ENCODE measurements at regions not wholly inside any gene's neighbourhood (a gene's known extent, or its start where the extent isn't known, plus 50 kb on each side); places are given as distances from the start of the nearest gene placed in this dataset.

GRCh38 chr5:158525663-158526062 is 574.1 kb downstream of the EBF1 start:
- TF ChIP-seq, protein P1, sequence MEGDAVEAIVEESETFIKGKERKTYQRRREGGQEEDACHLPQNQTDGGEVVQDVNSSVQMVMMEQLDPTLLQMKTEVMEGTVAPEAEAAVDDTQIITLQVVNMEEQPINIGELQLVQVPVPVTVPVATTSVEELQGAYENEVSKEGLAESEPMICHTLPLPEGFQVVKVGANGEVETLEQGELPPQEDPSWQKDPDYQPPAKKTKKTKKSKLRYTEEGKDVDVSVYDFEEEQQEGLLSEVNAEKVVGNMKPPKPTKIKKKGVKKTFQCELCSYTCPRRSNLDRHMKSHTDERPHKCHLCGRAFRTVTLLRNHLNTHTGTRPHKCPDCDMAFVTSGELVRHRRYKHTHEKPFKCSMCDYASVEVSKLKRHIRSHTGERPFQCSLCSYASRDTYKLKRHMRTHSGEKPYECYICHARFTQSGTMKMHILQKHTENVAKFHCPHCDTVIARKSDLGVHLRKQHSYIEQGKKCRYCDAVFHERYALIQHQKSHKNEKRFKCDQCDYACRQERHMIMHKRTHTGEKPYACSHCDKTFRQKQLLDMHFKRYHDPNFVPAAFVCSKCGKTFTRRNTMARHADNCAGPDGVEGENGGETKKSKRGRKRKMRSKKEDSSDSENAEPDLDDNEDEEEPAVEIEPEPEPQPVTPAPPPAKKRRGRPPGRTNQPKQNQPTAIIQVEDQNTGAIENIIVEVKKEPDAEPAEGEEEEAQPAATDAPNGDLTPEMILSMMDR (IDR thresholded peaks at IDR 0.05) = no peak
- no peak for TF ChIP-seq POLR2A (IDR thresholded peaks at IDR 0.05)

DNA sequence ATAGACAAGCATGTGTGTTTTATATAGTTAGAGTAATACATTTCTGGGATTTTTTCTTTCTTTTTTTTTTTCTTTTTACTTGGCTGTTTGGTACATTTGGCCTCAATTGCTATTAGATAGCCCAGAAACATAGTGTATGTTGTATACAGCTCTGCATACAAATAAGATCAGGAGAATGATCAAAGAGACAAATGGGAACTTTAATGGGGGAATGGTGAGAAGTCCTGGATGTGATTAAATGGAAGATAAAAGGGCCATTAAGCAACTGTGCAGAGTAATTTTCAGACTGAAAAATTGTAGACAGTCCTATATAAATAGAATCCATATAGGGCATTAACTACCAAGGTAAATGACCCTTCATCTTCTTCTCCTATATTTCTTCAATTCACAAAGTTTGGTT is 575.6 kb downstream of the EBF1 start:
- TF ChIP-seq POLR2A (IDR thresholded peaks at IDR 0.05) = no peak
- TF ChIP-seq, protein P1 (IDR thresholded peaks at IDR 0.05) = no peak
- no peak for DNase-seq (ENCODE audit: low spot score in 2 of 2)
- intact Hi-C loops (cut with DNase I; ENCODE audit: low total_unique reads) = no loop called here
- H3K4me3 ChIP-seq (ENCODE audit: low read depth, poor library complexity, severe bottlenecking) = no peak overlapping the region

More at GRCh38 chr5:158525663-158526062, 574.1 kb downstream of the EBF1 start:
- intact Hi-C loops (cut with DNase I; ENCODE audit: low total_unique reads) = no loop called here
- DNase-seq (ENCODE audit: low spot score in 2 of 2) = no peak
- WGBS, 2 donors = 69 to 75% methylated on average over 4 of the region's 4 CpGs
- H3K4me3 ChIP-seq (ENCODE audit: low read depth, poor library complexity, severe bottlenecking) = no peak overlapping the region

- peak in 1 of 2 donors; percentile 36 for DNase-seq (ENCODE audit: low spot score in 2 of 2)
- intact Hi-C loops (cut with DNase I; ENCODE audit: low total_unique reads) = no loop called here
- 25 to 36% methylated on average over 2 of the region's 2 CpGs for WGBS, 2 donors
- TF ChIP-seq POLR2A (IDR thresholded peaks at IDR 0.05) = no peak
- TF ChIP-seq, protein P1 (IDR thresholded peaks at IDR 0.05) = no peak
- H3K4me3 ChIP-seq (ENCODE audit: low read depth, poor library complexity, severe bottlenecking) = no peak overlapping the region
These were observed 576.9 kb downstream of the EBF1 start for GRCh38 chr5:158522776-158523175.

DNA sequence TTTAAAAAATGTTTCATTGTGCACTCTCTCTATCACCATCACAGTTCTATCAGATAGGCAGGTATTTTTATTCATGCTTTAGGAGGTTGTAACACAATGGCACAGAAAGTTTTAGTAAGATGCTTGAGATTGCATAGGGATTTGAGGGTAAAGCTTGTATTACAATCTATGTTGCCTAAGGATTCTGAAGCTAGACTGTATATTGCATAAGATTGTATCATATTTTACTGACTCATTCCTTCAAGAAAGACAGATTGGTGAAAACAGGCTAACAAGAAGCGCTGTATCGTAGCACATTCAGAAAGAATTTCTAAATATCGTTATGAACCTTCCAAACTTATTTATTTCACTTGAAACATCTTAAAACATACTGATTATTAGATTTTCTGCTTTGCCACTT is 577.7 kb downstream of the EBF1 start:
- intact Hi-C loops (cut with DNase I; ENCODE audit: low total_unique reads) = no loop called here
- WGBS, 2 donors = 66 to 67% methylated on average over 3 of the region's 3 CpGs
- TF ChIP-seq, protein P1 (IDR thresholded peaks at IDR 0.05) = no peak
- no peak for TF ChIP-seq POLR2A (IDR thresholded peaks at IDR 0.05)
- no peak for DNase-seq (ENCODE audit: low spot score in 2 of 2)
- no peak overlapping the region for H3K4me3 ChIP-seq (ENCODE audit: low read depth, poor library complexity, severe bottlenecking)

GRCh38 chr5:158519433-158520021 is 580.2 kb downstream of the EBF1 start:
- peak in 1 of 2 donors; percentile 73 for DNase-seq (ENCODE audit: low spot score in 2 of 2)
- 56 to 63% methylated on average over 3 of the region's 3 CpGs for WGBS, 2 donors
- H3K4me3 ChIP-seq (ENCODE audit: low read depth, poor library complexity, severe bottlenecking) = no peak overlapping the region
- intact Hi-C loops (cut with DNase I; ENCODE audit: low total_unique reads) = no loop called here
- TF ChIP-seq, protein P1 (IDR thresholded peaks at IDR 0.05) = no peak
- no peak for TF ChIP-seq POLR2A (IDR thresholded peaks at IDR 0.05)

- H3K4me3 ChIP-seq (ENCODE audit: low read depth, poor library complexity, severe bottlenecking) = no peak overlapping the region
- TF ChIP-seq POLR2A (IDR thresholded peaks at IDR 0.05) = no peak
- TF ChIP-seq, protein P1 (IDR thresholded peaks at IDR 0.05) = no peak
- WGBS, 2 donors = 53 to 54% methylated on average over 2 of the region's 2 CpGs
- intact Hi-C loops (cut with DNase I; ENCODE audit: low total_unique reads) = no loop called here
- DNase-seq (ENCODE audit: low spot score in 2 of 2) = no peak
These were observed 583.2 kb downstream of the EBF1 start for GRCh38 chr5:158516521-158516920.

Data from lower leg skin (tissue), 4 donors.